ENCODE measurements at regions not wholly inside any gene's neighbourhood (a gene's known extent, or its start where the extent isn't known, plus 50 kb on each side); places are given as distances from the start of the nearest gene placed in this dataset.

GRCh38 chr20:17875106-17875980, 93.3 kb downstream of the SNX5 start (continued):
- no peak for TF ChIP-seq CSRNP2 (CRISPR knock-in tag; conservative IDR thresholded peaks at IDR 0.05; ENCODE audit: low read depth)
- TF ChIP-seq ZNF296 (CRISPR knock-in tag; conservative IDR thresholded peaks at IDR 0.05), result 0 out of 2 replicates have a peak, but pooled peaks have one; percentile 42
- TF ChIP-seq EED (CRISPR knock-in tag; IDR thresholded peaks at IDR 0.05), result peak; percentile 85
- TF ChIP-seq PAF1 (CRISPR knock-in tag; IDR thresholded peaks at IDR 0.05), result no peak
- TF ChIP-seq ZNF790 (CRISPR knock-in tag; IDR thresholded peaks at IDR 0.05; ENCODE audit: borderline replicate concordance), result no peak
- TF ChIP-seq SNRNP70 (IDR thresholded peaks at IDR 0.05; ENCODE audit: low read depth, low read length), result no peak
- TF ChIP-seq HMGXB3 (CRISPR knock-in tag; IDR thresholded peaks at IDR 0.05; ENCODE audit: borderline replicate concordance), result peak; percentile 86
- TF ChIP-seq ZFP82 (CRISPR knock-in tag; IDR thresholded peaks at IDR 0.05; ENCODE audit: borderline replicate concordance), result no peak
- peak; percentile 48 for TF ChIP-seq ELF1 (CRISPR knock-in tag; IDR thresholded peaks at IDR 0.05)
- TF ChIP-seq ESRRA (CRISPR knock-in tag; IDR thresholded peaks at IDR 0.05; ENCODE audit: low read depth), result peak; percentile 90
- no peak for TF ChIP-seq MBD4 (IDR thresholded peaks at IDR 0.05; ENCODE audit: borderline replicate concordance, low read length)
- TF ChIP-seq ONECUT2 (CRISPR knock-in tag; IDR thresholded peaks at IDR 0.05), result 0 out of 2 replicates have a peak, but pooled peaks have one; percentile 51
- TF ChIP-seq NFIB (CRISPR knock-in tag; IDR thresholded peaks at IDR 0.05; ENCODE audit: borderline replicate concordance), result no peak
- TF ChIP-seq TCF7 (IDR thresholded peaks at IDR 0.05; ENCODE audit: low read depth), result peak; percentile 63
- no peak for TF ChIP-seq ZNF569 (CRISPR knock-in tag; IDR thresholded peaks at IDR 0.05; ENCODE audit: borderline replicate concordance)
- TF ChIP-seq NBN (conservative IDR thresholded peaks at IDR 0.05), result no peak
- no peak for TF ChIP-seq GABPA (IDR thresholded peaks at IDR 0.05; ENCODE audit: low read depth, low read length)
- TF ChIP-seq GABPA (CRISPR knock-in tag; IDR thresholded peaks at IDR 0.05; ENCODE audit: low read depth), result no peak
- TF ChIP-seq ZZZ3 (CRISPR knock-in tag; IDR thresholded peaks at IDR 0.05; ENCODE audit: borderline replicate concordance), result 0 out of 2 replicates have a peak, but pooled peaks have one; percentile 46
- TF ChIP-seq GTF2F1 (IDR thresholded peaks at IDR 0.05; ENCODE audit: low read length), result no peak
- TF ChIP-seq ZBTB39 (CRISPR knock-in tag; IDR thresholded peaks at IDR 0.05), result 0 out of 2 replicates have a peak, but pooled peaks have one; percentile 24
- no peak for TF ChIP-seq ZNF496 (CRISPR knock-in tag; IDR thresholded peaks at IDR 0.05; ENCODE audit: insufficient replicate concordance)
- peak; percentile 44; the same call in 1 of the 2 replicates for TF ChIP-seq DR1 (CRISPR knock-in tag; IDR thresholded peaks at IDR 0.05)

Measured in HepG2 (cell line).